ENCODE measurements at regions not wholly inside any gene's neighbourhood (a gene's known extent, or its start where the extent isn't known, plus 50 kb on each side); places are given as distances from the start of the nearest gene placed in this dataset.

GRCh38 chr20:50428097-50428828 lies 81.9 kb upstream of the PTPN1 start:
- Histone ChIP-seq H3K27ac (peak overlapping the region in 3 of 4 donors; percentile 14 to 60 (median 36)), H3K4me3 (no peak overlapping the region), H3K27me3 (no peaks in the 10 kb centered on the region), H3K36me3 (no peaks in the 10 kb centered on the region), H3K4me1 (peaks cover 28 to 62% (median 50%) of the 10 kb centered on the region in 3 donors), H3K9me3 (no peaks in the 10 kb centered on the region)
- no peak for DNase-seq
- WGBS, 2 donors = 63 to 77% methylated on average over 6 of the region's 6 CpGs
- TF ChIP-seq, protein P1, sequence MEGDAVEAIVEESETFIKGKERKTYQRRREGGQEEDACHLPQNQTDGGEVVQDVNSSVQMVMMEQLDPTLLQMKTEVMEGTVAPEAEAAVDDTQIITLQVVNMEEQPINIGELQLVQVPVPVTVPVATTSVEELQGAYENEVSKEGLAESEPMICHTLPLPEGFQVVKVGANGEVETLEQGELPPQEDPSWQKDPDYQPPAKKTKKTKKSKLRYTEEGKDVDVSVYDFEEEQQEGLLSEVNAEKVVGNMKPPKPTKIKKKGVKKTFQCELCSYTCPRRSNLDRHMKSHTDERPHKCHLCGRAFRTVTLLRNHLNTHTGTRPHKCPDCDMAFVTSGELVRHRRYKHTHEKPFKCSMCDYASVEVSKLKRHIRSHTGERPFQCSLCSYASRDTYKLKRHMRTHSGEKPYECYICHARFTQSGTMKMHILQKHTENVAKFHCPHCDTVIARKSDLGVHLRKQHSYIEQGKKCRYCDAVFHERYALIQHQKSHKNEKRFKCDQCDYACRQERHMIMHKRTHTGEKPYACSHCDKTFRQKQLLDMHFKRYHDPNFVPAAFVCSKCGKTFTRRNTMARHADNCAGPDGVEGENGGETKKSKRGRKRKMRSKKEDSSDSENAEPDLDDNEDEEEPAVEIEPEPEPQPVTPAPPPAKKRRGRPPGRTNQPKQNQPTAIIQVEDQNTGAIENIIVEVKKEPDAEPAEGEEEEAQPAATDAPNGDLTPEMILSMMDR (IDR thresholded peaks at IDR 0.05) = no peak
- no peak for TF ChIP-seq POLR2A (IDR thresholded peaks at IDR 0.05)
- intact Hi-C loops (cut with DNase I) = no loop called here

GRCh38 chr20:50429412-50429811 lies 80.8 kb upstream of the PTPN1 start:
- Histone ChIP-seq H3K27ac (peak overlapping the region; percentile 72 to 85 (median 78)), H3K9me3 (no peaks in the 10 kb centered on the region), H3K4me3 (no peak overlapping the region), H3K4me1 (peaks cover 20 to 59% (median 44%) of the 10 kb centered on the region in 3 donors), H3K36me3 (no peaks in the 10 kb centered on the region), H3K27me3 (no peaks in the 10 kb centered on the region)
- TF ChIP-seq, protein P1 (IDR thresholded peaks at IDR 0.05) = no peak
- no peak for TF ChIP-seq POLR2A (IDR thresholded peaks at IDR 0.05)
- WGBS, 2 donors = 17 to 48% methylated on average over 4 to 5 of the region's 5 CpGs
- DNase-seq = no peak
- intact Hi-C loops (cut with DNase I) = no loop called here

- H3K36me3 ChIP-seq = no peaks in the 10 kb centered on the region
- 27 to 56% methylated on average over 5 to 8 of the region's 9 CpGs for WGBS, 2 donors
- intact Hi-C loops (cut with DNase I) = no loop called here
- no peaks in the 10 kb centered on the region for H3K9me3 ChIP-seq
- TF ChIP-seq, protein P1 (IDR thresholded peaks at IDR 0.05) = no peak
- TF ChIP-seq POLR2A (IDR thresholded peaks at IDR 0.05) = no peak
- peak overlapping the region; percentile 72 to 85 (median 78) for H3K27ac ChIP-seq
- peaks cover 20 to 75% (median 55%) of the 10 kb centered on the region in 3 donors for H3K4me1 ChIP-seq
- H3K4me3 ChIP-seq = no peak overlapping the region
- no peaks in the 10 kb centered on the region for H3K27me3 ChIP-seq
- no peak for DNase-seq
Observed at GRCh38 chr20:50431066-50431450, 79.1 kb upstream of the PTPN1 start.

GRCh38 chr20:50433001-50433761 lies 77.0 kb upstream of the PTPN1 start:
- WGBS, 2 donors = 84 to 94% methylated on average over 3 to 4 of the region's 4 CpGs
- H3K36me3 ChIP-seq = no peaks in the 10 kb centered on the region
- no peaks in the 10 kb centered on the region for H3K9me3 ChIP-seq
- DNase-seq = no peak
- H3K27ac ChIP-seq = peak overlapping the region in 1 of 4 donors; percentile 18
- TF ChIP-seq, protein P1 (IDR thresholded peaks at IDR 0.05) = no peak
- TF ChIP-seq POLR2A (IDR thresholded peaks at IDR 0.05) = no peak
- H3K4me3 ChIP-seq = no peak overlapping the region
- intact Hi-C loops (cut with DNase I) = no loop called here
- no peaks in the 10 kb centered on the region for H3K27me3 ChIP-seq
- peaks cover 7 to 66% (median 45%) of the 10 kb centered on the region in 3 donors for H3K4me1 ChIP-seq

DNA sequence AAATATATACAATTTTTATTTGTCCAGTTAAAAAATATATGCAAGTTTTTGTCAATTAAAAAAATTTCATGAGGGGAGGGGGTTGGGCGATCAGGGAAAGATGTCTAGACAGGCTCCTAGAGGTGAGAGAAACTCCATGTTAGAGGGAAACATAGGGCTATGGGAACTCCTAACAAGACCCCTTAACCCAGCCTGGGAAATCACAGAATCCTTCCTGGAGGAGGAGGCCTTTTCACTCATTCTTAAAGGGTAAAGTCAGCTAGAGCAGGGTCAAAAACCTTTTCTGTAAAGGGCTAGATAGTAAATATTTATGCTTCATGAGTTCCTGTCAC lies 75.9 kb upstream of the PTPN1 start:
- no peaks in the 10 kb centered on the region for H3K36me3 ChIP-seq
- no peak overlapping the region for H3K4me3 ChIP-seq
- peak overlapping the region in 3 of 4 donors; percentile 18 to 65 (median 45) for H3K27ac ChIP-seq
- H3K27me3 ChIP-seq = no peaks in the 10 kb centered on the region
- H3K4me1 ChIP-seq = peaks cover 7 to 64% (median 34%) of the 10 kb centered on the region in 3 donors
- intact Hi-C loops (cut with DNase I) = no loop called here
- H3K9me3 ChIP-seq = no peaks in the 10 kb centered on the region
- DNase-seq = no peak
- WGBS, 2 donors = 75 to 79% methylated on average over 1 of the region's 1 CpG
- TF ChIP-seq, protein P1 (IDR thresholded peaks at IDR 0.05) = no peak
- TF ChIP-seq POLR2A (IDR thresholded peaks at IDR 0.05) = no peak
